CD14-positive monocyte (primary cell): ENCODE measurements at regions not wholly inside any gene's neighbourhood (a gene's known extent, or its start where the extent isn't known, plus 50 kb on each side); places are given as distances from the start of the nearest gene placed in this dataset.

Source experiments
- DNase-seq, 3 donors: peaks; one replicate each; pipeline ENCODE4 v3.0.0-alpha.2; 2011 to 2022
- H2AFZ ChIP-seq: 2 replicates; pipeline ENCODE4 v1.6.0; 2012; ENCODE audit warnings: mild to moderate bottlenecking, low read depth, low read length, inconsistent platforms; ENCODE audit not compliant: insufficient read depth, poor library complexity, severe bottlenecking
- H3K27ac ChIP-seq, 2 donors: 1 replicate in 1 of 2; 2 replicates in 1 of 2; pipeline ENCODE4 v1.5.1; 2012 to 2013; ENCODE audit warnings: low read length in 2 of 2, control low read depth in 1 of 2, inconsistent platforms in 1 of 2, low read depth in 1 of 2, mild to moderate bottlenecking in 1 of 2
- H3K27me3 ChIP-seq, 2 donors: one replicate each; pipeline versions ENCODE4 v1.6.0 to v1.6.1; 2011 to 2013; ENCODE audit warnings: low read length in 2 of 2; ENCODE audit not compliant: control insufficient read depth in 2 of 2, insufficient read depth in 2 of 2
- H3K36me3 ChIP-seq, 2 donors: replicated peaks in 1 of 2; 1 replicate in 1 of 2; 2 replicates in 1 of 2; pipeline versions ENCODE4 v1.5.1 to v1.6.1; 2012 to 2013; ENCODE audit warnings: low read length in 2 of 2, control low read depth in 1 of 2, inconsistent platforms in 1 of 2, mild to moderate bottlenecking in 1 of 2; ENCODE audit not compliant: insufficient read depth in 2 of 2, control insufficient read depth in 1 of 2
- H3K4me1 ChIP-seq, 2 donors: 1 replicate in 1 of 2; 2 replicates in 1 of 2; pipeline versions ENCODE4 v1.5.1 to v1.6.1; 2012 to 2013; ENCODE audit warnings: low read length in 2 of 2, control low read depth in 1 of 2, inconsistent platforms in 1 of 2, mild to moderate bottlenecking in 1 of 2, moderate library complexity in 1 of 2; ENCODE audit not compliant: insufficient read depth in 2 of 2, control insufficient read depth in 1 of 2
- H3K4me2 ChIP-seq: replicated peaks from 2 replicates; pipeline ENCODE3; 2012; ENCODE audit warnings: low read length, moderate library complexity, mild to moderate bottlenecking; ENCODE audit not compliant: poor library complexity, severe bottlenecking; ENCODE audit errors: extremely low read depth
- H3K4me3 ChIP-seq, 3 experiments: fragments of 200-600 bp in 1 of 3; sonication (generic) in 1 of 3; replicated peaks in 1 of 3; 1 replicate in 2 of 3; 2 replicates in 1 of 3; pipeline ENCODE4 v1.5.1; 2011 to 2013; ENCODE audit warnings: low read length in 3 of 3, mild to moderate bottlenecking in 3 of 3, control low read depth in 2 of 3, low read depth in 2 of 3, inconsistent platforms in 1 of 3, moderate library complexity in 1 of 3
- H3K79me2 ChIP-seq: 2 replicates; pipeline ENCODE4 v1.6.0; 2012; ENCODE audit warnings: mild to moderate bottlenecking, control low read depth, inconsistent platforms, low read length, moderate library complexity; ENCODE audit not compliant: insufficient read depth
- H3K9ac ChIP-seq: 2 replicates; pipeline ENCODE4 v1.6.0; 2017; ENCODE audit warnings: low read length, mild to moderate bottlenecking; ENCODE audit not compliant: insufficient read depth, poor library complexity, severe bottlenecking
- H3K9me3 ChIP-seq, 2 donors: replicated peaks in 1 of 2; 1 replicate in 1 of 2; 2 replicates in 1 of 2; pipeline versions ENCODE4 v1.5.1 to v1.6.1; 2012 to 2013; ENCODE audit warnings: low read length in 2 of 2, control low read depth in 1 of 2; ENCODE audit not compliant: control insufficient read depth in 1 of 2, insufficient read depth in 1 of 2
- H4K20me1 ChIP-seq: 2 replicates; pipeline ENCODE4 v1.6.0; 2012; ENCODE audit warnings: mild to moderate bottlenecking, low read length, control low read depth, moderate library complexity; ENCODE audit not compliant: insufficient read depth
- H3K27ac Mint-ChIP-seq, 7 donors: one replicate each; pipeline ENCODE4 v1.8.0; 2020; ENCODE audit warnings: mild to moderate bottlenecking in 7 of 7, mixed read lengths in 7 of 7, moderate library complexity in 6 of 7, inconsistent platforms in 2 of 7
- H3K27me3 Mint-ChIP-seq, 3 donors: one replicate each; pipeline ENCODE4 v1.8.0; 2021 to 2022; ENCODE audit warnings: low read depth in 3 of 3, mild to moderate bottlenecking in 3 of 3, mixed read lengths in 3 of 3, moderate library complexity in 3 of 3, inconsistent platforms in 1 of 3
- H3K36me3 Mint-ChIP-seq, 2 donors: one replicate each; pipeline ENCODE4 v1.8.0; 2020; ENCODE audit warnings: mixed read lengths in 2 of 2, inconsistent platforms in 1 of 2, mild to moderate bottlenecking in 1 of 2
- H3K4me1 Mint-ChIP-seq: one replicate; pipeline ENCODE4 v1.8.0; 2020; ENCODE audit warnings: mild to moderate bottlenecking, mixed read lengths
- H3K4me3 Mint-ChIP-seq, 2 donors: one replicate each; pipeline ENCODE4 v1.8.0; 2020; ENCODE audit warnings: mild to moderate bottlenecking in 2 of 2, mixed read lengths in 2 of 2, moderate library complexity in 1 of 2
- H3K9me3 Mint-ChIP-seq, 7 donors: one replicate each; pipeline ENCODE4 v1.8.0; 2020 to 2022; ENCODE audit warnings: mixed read lengths in 7 of 7, mild to moderate bottlenecking in 6 of 7, moderate library complexity in 6 of 7, inconsistent platforms in 2 of 7
- CTCF ChIP-seq: fragments of 200-600 bp; IDR thresholded peaks from one replicate; pipeline ENCODE4 v1.8.0; 2022; ENCODE audit warnings: antibody characterized with exemption, mild to moderate bottlenecking
- WGBS: methylation state at CpG from one replicate; pipeline ENCODE4 v1.1.5; 2013; ENCODE audit warnings: missing lambda C conversion rate; ENCODE audit not compliant: insufficient coverage; 5-methylcytosine and 5-hydroxymethylcytosine counted together
- intact Hi-C, 2 donors: fragments of 100-400 bp; cut with micrococcal nuclease; formaldehyde crosslinking; loops; one replicate each; pipeline versions ENCODE4 v1.15.0 to v1.15.1; 2023

GRCh38 chr22:44616882-44617655 lies 84.9 kb upstream of the PRR5 start:
- no peak for TF ChIP-seq CTCF
- no peak for DNase-seq
- Mint-ChIP-seq H3K9me3 (peaks cover 6 to 40% (median 31%) of the 10 kb centered on the region in 7 donors), H3K4me3 (no peak overlapping the region), H3K4me1 (peaks cover 4% of the 10 kb centered on the region), H3K27ac (no peak overlapping the region), H3K36me3 (peaks cover 0 to 2% of the 10 kb centered on the region in 2 donors), H3K27me3 (peaks cover 2 to 13% (median 4%) of the 10 kb centered on the region in 3 donors)
- Histone ChIP-seq H3K36me3 (no peaks in the 10 kb centered on the region), H3K9me3 (peaks cover 31 to 32% of the 10 kb centered on the region in 2 donors), H2AFZ (no peak overlapping the region), H3K4me1 (peaks cover 7 to 14% of the 10 kb centered on the region in 2 donors), H3K27me3 (peaks cover 0 to 19% of the 10 kb centered on the region in 2 donors), H3K4me2 (no peak overlapping the region), H3K9ac (no peak overlapping the region), H3K27ac (no peak overlapping the region), H3K79me2 (no peaks in the 10 kb centered on the region), H3K4me3 (no peak overlapping the region), H4K20me1 (no peaks in the 10 kb centered on the region)
- 67% methylated on average over 17 of the region's 19 CpGs for WGBS
- intact Hi-C loops: no loop called here

GRCh38 chr22:44616461-44616860 lies 85.5 kb upstream of the PRR5 start:
- no peaks in the 10 kb centered on the region for H3K79me2 ChIP-seq
- H3K27me3 Mint-ChIP-seq: peaks cover 0 to 10% (median 2%) of the 10 kb centered on the region in 3 donors
- H3K27me3 ChIP-seq: peaks cover 0 to 15% of the 10 kb centered on the region in 2 donors
- H3K4me2 ChIP-seq: no peak overlapping the region
- no peak overlapping the region for H3K27ac ChIP-seq
- H3K9ac ChIP-seq: no peak overlapping the region
- peaks cover 7 to 47% (median 37%) of the 10 kb centered on the region in 7 donors for H3K9me3 Mint-ChIP-seq
- H2AFZ ChIP-seq: no peak overlapping the region
- no peaks in the 10 kb centered on the region for H4K20me1 ChIP-seq
- no peak for TF ChIP-seq CTCF
- H3K36me3 ChIP-seq: no peaks in the 10 kb centered on the region
- H3K4me1 Mint-ChIP-seq: peaks cover 4% of the 10 kb centered on the region
- peaks cover 7 to 14% of the 10 kb centered on the region in 2 donors for H3K4me1 ChIP-seq
- peak overlapping the region in 3 of 7 donors; percentile 11 to 27 (median 22) for H3K27ac Mint-ChIP-seq
- intact Hi-C loops: no loop called here
- no peak overlapping the region for H3K4me3 ChIP-seq
- H3K9me3 ChIP-seq: peaks cover 37 to 38% of the 10 kb centered on the region in 2 donors
- no peak for DNase-seq
- WGBS: 70% methylated on average over 3 of the region's 9 CpGs
- H3K4me3 Mint-ChIP-seq: no peak overlapping the region
- H3K36me3 Mint-ChIP-seq: peaks cover 0 to 2% of the 10 kb centered on the region in 2 donors
